ENCODE measurements at regions not wholly inside any gene's neighbourhood (a gene's known extent, or its start where the extent isn't known, plus 50 kb on each side); places are given as distances from the start of the nearest gene placed in this dataset.
"Not testable (repeated sequence)": the region's sequence is repeated elsewhere in the genome, so short reads cannot be mapped to it uniquely, and the experiment has no call there.

DNA sequence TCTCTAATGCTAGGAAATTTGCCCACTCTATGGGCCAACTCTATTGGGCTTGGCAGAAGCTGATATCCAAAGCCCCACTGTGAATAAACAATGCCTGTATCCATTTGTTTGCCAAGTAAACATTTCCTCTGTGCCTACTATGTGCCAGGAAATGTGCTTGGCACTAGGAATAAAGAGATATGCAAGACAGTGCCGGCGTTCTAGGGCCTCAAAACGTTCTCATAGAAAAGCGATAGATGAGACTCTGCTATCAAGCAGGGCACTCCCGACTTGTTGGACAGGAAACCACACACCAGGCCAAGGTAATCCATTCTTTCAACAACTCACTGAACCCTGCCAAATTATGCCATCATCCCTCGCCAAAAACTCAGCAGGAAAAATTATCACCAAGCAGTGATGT is 196.7 kb downstream of the IPMK start:
- no peak for DNase-seq (ENCODE audit: low read depth in 2 of 3, low spot score in 2 of 3)

DNA sequence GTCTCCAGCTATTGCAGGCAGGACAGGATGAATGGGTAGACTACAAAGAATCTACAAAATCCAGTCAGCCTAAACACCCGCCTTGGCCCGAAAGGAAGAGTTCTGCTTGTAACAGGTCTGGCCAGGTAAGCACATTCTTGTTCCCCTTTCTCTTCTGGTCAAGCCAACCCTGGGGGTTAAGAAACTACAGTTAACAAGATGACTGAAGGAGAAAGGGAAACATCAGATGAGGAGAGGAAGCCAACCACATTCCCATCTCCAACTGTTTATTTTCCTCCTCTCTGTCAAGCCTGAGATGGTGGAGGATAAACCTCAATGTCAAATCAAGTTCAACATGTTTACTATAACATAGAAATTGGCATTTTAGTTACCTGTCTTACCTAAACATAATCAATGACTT is 198.9 kb downstream of the IPMK start:
- no peak for DNase-seq (ENCODE audit: low read depth in 2 of 3, low spot score in 2 of 3)

DNA sequence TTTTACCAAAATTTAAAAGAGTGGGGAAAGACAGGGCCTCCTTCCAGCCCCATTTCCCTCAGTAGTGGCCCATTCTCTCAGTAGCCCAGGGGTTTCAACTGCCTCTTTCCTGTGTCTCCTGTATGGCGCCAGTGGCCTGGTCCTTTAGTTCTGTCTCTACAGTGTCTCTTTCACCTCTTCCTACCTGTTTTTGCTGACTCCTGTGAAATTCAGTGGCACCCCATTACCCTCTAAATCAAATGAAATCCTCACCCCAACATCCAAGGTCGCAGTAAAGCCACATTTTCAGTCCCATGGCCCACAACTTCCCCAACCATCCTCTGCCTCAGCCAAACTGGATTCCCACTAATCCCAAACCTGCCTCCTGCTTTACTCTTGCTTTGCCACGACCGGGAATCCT is 200.7 kb downstream of the IPMK start:
- no peak for DNase-seq (ENCODE audit: low read depth in 2 of 3, low spot score in 2 of 3)

DNA sequence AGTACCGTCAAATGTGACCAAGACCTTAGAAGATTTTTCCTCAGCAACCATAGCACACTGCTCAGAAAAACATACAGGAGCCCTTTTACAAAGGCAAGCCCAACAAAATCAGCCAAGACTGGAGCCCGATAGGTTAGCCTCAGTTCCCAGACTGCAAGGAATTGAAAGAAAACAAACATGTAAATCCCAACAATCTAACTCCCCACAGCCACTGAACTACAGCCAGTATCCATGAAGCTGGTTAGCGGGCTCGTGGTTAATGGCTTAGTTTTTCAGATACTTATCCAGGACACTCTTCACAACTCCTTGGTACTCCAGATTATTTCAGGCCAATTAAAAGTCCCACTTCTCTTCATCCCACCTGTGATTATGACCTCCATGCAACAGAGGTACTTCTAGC is 201.6 kb downstream of the IPMK start:
- DNase-seq (ENCODE audit: low read depth in 2 of 3, low spot score in 2 of 3) = no peak

DNA sequence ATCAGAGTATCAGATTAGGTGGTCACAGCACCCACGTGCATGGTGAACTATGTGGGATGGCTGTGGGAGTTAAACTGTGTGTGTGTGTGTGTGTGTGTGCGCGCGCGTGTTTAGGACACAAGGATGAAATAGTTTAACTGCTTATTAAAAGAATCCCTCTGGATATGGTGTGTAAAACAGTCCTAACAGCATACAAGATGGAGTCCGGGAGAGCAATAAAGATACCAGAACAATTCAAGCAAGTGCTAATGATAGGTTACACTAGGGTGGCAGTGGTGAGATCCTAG is 202.2 kb downstream of the IPMK start:
- DNase-seq (ENCODE audit: low read depth in 2 of 3, low spot score in 2 of 3) = no peak

DNA sequence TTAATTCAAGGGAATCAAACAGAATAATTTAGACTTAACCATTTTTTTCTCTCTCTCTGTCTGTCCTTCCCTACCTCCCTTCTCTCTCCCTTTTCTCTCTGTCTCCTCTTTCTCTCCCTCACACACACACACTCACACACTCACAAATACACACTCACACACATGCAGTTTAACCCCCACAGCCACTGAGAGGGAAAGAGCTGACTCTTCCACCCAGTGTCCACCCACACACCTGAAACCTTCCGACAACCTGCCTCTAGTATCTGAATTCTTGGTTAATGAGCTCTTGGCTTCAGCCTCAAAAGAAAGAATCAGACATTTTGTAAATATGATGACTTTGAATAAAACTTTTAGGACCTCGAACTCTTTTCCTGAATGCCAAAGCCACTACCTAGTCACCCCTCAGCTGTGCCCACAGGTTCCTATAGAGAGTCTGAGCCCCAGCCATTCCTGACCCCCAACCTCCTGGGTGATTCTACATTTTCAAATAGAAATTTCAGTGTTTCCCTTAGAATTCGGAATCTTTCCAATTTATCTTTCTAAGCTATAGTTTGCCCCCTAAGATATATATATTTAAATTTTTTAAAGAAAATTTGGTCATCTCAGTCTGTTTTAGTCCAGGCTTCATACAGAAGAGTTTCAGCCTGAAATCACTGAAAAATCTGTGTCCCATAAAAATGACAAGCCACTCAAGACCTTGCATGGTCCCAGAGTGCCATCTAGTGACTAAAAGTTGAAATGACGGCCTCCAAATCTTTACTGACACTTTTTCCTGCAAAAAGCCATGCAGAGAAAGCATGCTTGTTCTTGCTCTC is 202.8 kb downstream of the IPMK start:
- DNase-seq (ENCODE audit: low read depth in 2 of 3, low spot score in 2 of 3) = peak in 2 of 3 donors; percentile 3 to 41

GRCh38 chr10:58063861-58064480 is 203.7 kb downstream of the IPMK start:
- no peak for DNase-seq (ENCODE audit: low read depth in 2 of 3, low spot score in 2 of 3)

- not testable (repeated sequence) for DNase-seq (ENCODE audit: low read depth in 2 of 3, low spot score in 2 of 3)
Observed at GRCh38 chr10:58058683-58059082, 209.0 kb downstream of the IPMK start.

- no peak for DNase-seq (ENCODE audit: low read depth in 2 of 3, low spot score in 2 of 3)
Observed at GRCh38 chr10:58054881-58055280, 212.8 kb downstream of the IPMK start.

- no peak for DNase-seq (ENCODE audit: low read depth in 2 of 3, low spot score in 2 of 3)
Observed at GRCh38 chr10:58052772-58053171, 214.9 kb downstream of the IPMK start.

- DNase-seq (ENCODE audit: low read depth in 2 of 3, low spot score in 2 of 3) = no peak
Observed at GRCh38 chr10:58050575-58050974, 217.1 kb downstream of the IPMK start.

- DNase-seq (ENCODE audit: low read depth in 2 of 3, low spot score in 2 of 3) = no peak
Observed at GRCh38 chr10:58048936-58049335, 218.8 kb downstream of the IPMK start.

GRCh38 chr10:58044072-58044471 is 223.6 kb downstream of the IPMK start:
- DNase-seq (ENCODE audit: low read depth in 2 of 3, low spot score in 2 of 3) = no peak

DNA sequence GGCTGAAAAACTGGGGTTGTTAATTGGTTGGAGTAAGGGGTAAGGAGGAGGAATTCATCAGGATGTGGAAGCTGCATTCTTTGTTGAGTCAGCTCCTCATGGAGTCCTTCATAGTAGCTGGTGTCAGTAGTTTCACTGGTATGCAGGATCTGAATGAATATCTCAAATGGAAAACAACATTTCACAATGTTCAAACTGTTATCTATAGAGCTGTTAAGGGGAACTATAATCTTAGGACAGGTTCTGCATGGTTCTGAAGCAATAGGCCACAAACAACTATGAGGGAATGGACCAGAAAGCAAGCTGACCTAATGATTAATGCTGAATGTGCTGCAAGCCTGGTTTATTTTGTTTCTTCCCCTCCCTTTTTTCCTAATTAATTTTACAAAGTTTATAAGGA is 225.8 kb downstream of the IPMK start:
- DNase-seq (ENCODE audit: low read depth in 2 of 3, low spot score in 2 of 3) = no peak

GRCh38 chr10:58030208-58030607 is 237.5 kb downstream of the IPMK start:
- DNase-seq (ENCODE audit: low read depth in 2 of 3, low spot score in 2 of 3) = no peak

DNA sequence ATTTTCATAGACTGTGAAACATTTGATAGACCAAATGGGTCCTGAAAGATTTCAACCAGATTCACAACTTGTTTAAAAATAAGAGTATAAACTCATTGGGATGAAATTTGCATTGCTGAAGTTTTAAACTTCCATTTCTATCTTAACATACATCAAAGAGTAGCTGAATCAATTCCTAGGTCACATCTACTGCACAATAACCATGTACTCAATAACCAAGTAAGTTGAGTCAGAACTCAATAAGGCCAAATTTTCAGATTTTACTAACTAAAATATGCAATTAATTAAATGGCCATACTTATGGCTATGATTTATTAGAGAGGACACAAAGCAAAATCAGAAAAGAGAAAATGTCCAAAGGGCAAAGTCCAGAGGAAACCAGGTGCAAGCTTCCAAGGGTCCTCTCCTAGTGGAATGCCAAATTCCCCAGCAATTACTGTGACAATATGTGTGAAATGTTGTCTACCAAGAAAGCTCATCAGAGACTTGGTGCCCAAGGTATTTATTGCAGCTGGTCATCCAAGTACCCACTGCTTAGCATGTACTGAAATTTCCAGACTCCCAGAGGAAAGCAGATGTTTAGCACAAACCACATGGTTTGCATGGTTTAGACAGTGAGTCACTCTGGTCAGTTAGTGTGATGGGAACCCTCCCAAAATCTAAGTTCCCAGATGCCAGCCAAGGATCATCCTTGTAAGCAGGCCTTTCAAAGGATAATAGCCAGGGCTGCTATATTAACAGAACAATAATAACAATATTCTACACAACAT is 238.9 kb downstream of the IPMK start:
- no peak for DNase-seq (ENCODE audit: low read depth in 2 of 3, low spot score in 2 of 3)

DNA sequence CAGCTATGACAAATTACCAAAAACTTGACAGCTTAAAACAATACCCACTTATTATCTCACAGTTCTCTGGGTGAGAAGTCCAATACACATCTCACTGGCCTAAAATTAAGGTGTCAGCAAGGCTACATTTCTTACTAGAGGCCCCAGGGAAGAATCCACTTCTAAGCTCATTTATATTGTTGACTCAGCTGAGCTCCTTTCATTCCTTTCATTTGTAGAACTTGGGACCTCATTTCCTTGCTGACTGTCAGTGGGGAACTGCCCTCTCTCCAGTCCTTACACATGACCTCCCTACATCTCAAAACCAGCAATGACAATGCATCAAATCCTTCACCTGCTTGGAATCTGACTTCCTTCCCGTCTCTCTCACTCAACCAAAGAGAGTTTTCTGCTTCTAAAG is 240.3 kb downstream of the IPMK start:
- no peak for DNase-seq (ENCODE audit: low read depth in 2 of 3, low spot score in 2 of 3)

DNA sequence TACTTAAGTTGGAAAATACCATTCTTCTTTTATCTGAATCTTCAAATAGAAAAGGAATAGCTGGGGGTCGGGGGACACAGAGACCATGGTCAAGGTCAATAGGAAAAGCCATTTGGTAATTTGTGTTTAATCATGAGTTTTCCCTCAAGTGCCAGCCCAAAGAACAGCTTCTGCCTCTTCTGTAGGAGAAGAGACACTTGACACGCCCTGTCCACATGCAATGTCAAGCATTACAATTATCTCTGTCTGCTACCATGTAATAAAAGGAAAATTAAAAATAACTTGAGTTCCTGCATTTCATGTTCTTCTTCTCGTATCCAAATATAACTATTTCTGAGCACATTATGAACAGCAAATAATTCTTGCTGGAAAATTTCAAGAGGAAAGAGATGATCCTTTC is 241.7 kb downstream of the IPMK start:
- no peak for DNase-seq (ENCODE audit: low read depth in 2 of 3, low spot score in 2 of 3)

- no peak for DNase-seq (ENCODE audit: low read depth in 2 of 3, low spot score in 2 of 3)
Observed at GRCh38 chr10:58023341-58024073, 244.2 kb downstream of the IPMK start.

DNA sequence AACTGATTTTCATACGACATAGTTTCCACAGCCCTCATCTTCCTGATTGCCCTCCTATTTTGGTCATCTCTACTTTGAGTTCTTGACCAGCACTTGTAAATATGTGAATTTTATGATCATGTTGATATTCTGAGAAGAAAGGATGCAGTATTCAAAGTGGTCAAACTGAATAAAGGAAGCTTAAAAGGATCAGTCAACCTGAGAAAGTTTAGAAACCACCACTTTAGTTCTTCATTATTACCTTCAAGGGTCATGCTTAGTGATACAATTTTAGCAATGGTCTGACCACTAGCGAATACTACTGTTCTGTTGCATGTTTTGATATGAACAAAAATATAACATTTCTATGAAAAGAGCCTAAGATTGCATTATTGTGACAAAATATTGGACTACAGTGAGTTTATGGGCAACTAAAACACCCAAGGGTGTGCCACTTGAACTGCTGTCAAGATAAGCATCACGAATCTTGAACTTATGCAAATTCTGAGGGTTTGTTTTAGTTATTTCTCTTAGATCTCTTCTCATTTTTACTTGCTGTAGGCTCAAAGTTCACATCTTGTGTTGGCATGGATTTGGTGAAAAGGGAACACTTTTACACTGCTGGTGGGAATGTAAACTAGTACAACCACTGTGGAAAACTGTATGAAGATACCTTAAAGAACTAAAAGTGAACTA is 247.7 kb downstream of the IPMK start:
- DNase-seq (ENCODE audit: low read depth in 2 of 3, low spot score in 2 of 3) = no peak

Measured in hematopoietic multipotent progenitor cell (in vitro differentiated cells).